SK-N-SH (cell line): ENCODE measurements at regions not wholly inside any gene's neighbourhood (a gene's known extent, or its start where the extent isn't known, plus 50 kb on each side); places are given as distances from the start of the nearest gene placed in this dataset.

Experiments
- CTCF ChIA-PET: fragments of 300-600, 350-600 bp; formaldehyde crosslinking; extraction: SDS; loops from one replicate; lab custom pipeline; 2021; lab: Yijun Ruan, JAX
- POLR2A ChIA-PET: fragments of 350-600 bp; sonication (Branson Sonifier 250); formaldehyde crosslinking; extraction: SDS; loops from one replicate; lab custom pipeline; 2020; ENCODE audit warnings: antibody characterized with exemption, inconsistent platforms; lab: Yijun Ruan, JAX
- DNase-seq: peaks from one replicate; pipeline ENCODE4 v3.0.0; 2012
- H2AFZ ChIP-seq: fragments of 200-600 bp; sonication (generic); 2 replicates; pipeline ENCODE4 v1.8.1; 2016; ENCODE audit warnings: antibody characterized with exemption, mild to moderate bottlenecking, low read depth
- H3F3A ChIP-seq: fragments of 200-600 bp; sonication (generic); replicated peaks from 2 replicates; pipeline ENCODE3; 2016; ENCODE audit warnings: antibody characterized with exemption, mild to moderate bottlenecking; ENCODE audit not compliant: insufficient read depth
- H3K27ac ChIP-seq, 2 experiments: fragments of 200-500 bp in 1 of 2; fragments of 200-600 bp in 1 of 2; sonication (Bioruptor generic) in 1 of 2; sonication (generic), shearing (Covaris generic) in 1 of 2; 2 replicates each; pipeline versions ENCODE4 v1.5.1 to v1.6.1; 2014 to 2016; ENCODE audit warnings: low read depth in 2 of 2, inconsistent platforms in 1 of 2, low read length in 1 of 2, mild to moderate bottlenecking in 1 of 2, mixed read lengths in 1 of 2
- H3K27me3 ChIP-seq: fragments of 200-600 bp; sonication (generic), shearing (Covaris generic); 2 replicates; pipeline ENCODE4 v1.6.1; 2016; ENCODE audit warnings: mixed run types; ENCODE audit not compliant: insufficient read depth
- H3K36me3 ChIP-seq, 2 experiments: fragments of 200-500 bp in 1 of 2; fragments of 200-600 bp in 1 of 2; sonication (Bioruptor generic) in 1 of 2; sonication (generic) in 1 of 2; replicated peaks in 1 of 2; 2 replicates each; pipeline versions ENCODE3 to v1.5.1; 2014 to 2016; ENCODE audit warnings: low read length in 1 of 2, mild to moderate bottlenecking in 1 of 2; ENCODE audit not compliant: insufficient read depth in 2 of 2, control insufficient read depth in 1 of 2
- H3K4me1 ChIP-seq, 2 experiments: fragments of 200-500 bp in 1 of 2; fragments of 200-600 bp in 1 of 2; sonication (Bioruptor generic) in 1 of 2; sonication (generic), shearing (Covaris generic) in 1 of 2; 2 replicates each; pipeline versions ENCODE4 v1.5.1 to v1.6.1; 2014 to 2016; ENCODE audit warnings: low read depth in 1 of 2, low read length in 1 of 2, mixed run types in 1 of 2; ENCODE audit not compliant: insufficient read depth in 2 of 2, control insufficient read depth in 1 of 2
- H3K4me2 ChIP-seq: fragments of 200-600 bp; sonication (generic), shearing (Covaris generic); 2 replicates; pipeline ENCODE4 v1.6.1; 2017; ENCODE audit warnings: mixed run types
- H3K4me3 ChIP-seq, 2 experiments: fragments of 200-500 bp in 1 of 2; fragments of 200-600 bp in 1 of 2; sonication (Bioruptor generic) in 1 of 2; sonication (generic), shearing (Covaris generic) in 1 of 2; 2 replicates each; pipeline versions ENCODE4 v1.5.1 to v1.8.1; 2014 to 2016; ENCODE audit warnings: low read depth in 2 of 2, inconsistent platforms in 1 of 2, low read length in 1 of 2, mild to moderate bottlenecking in 1 of 2, mixed read lengths in 1 of 2, moderate library complexity in 1 of 2
- H3K79me2 ChIP-seq: fragments of 200-600 bp; sonication (generic); 2 replicates; pipeline ENCODE4 v1.8.1; 2017; ENCODE audit warnings: mild to moderate bottlenecking; ENCODE audit not compliant: insufficient read depth
- H3K9ac ChIP-seq: fragments of 200-600 bp; sonication (generic); 2 replicates; pipeline ENCODE4 v1.6.1; 2017; ENCODE audit warnings: mixed run types
- H3K9me2 ChIP-seq: fragments of 200-600 bp; sonication (generic); 2 replicates; pipeline ENCODE4 v1.6.1; 2017; ENCODE audit warnings: mixed run types
- H3K9me3 ChIP-seq: fragments of 200-600 bp; sonication (generic); 2 replicates; pipeline ENCODE4 v1.6.1; 2017; ENCODE audit warnings: mixed run types, mild to moderate bottlenecking, moderate library complexity
- H4K20me1 ChIP-seq: fragments of 200-600 bp; sonication (generic); 2 replicates; pipeline ENCODE4 v1.6.1; 2017; ENCODE audit warnings: mild to moderate bottlenecking, mixed run types; ENCODE audit not compliant: insufficient read depth
- EP300 ChIP-seq, 2 experiments: IDR thresholded peaks; 2 replicates each; pipeline versions ENCODE4 v1.4.0 to v1.6.1; 2012; ENCODE audit warnings: borderline replicate concordance in 1 of 2, low read depth in 1 of 2, low read length in 1 of 2
- FOXJ3 ChIP-seq: sonication (generic); formaldehyde crosslinking; IDR thresholded peaks from 2 replicates; pipeline ENCODE4 v1.5.1; 2020; ENCODE audit warnings: mild to moderate bottlenecking, missing genetic modification reagents
- GABPA ChIP-seq: IDR thresholded peaks from 2 replicates; pipeline ENCODE4 v1.4.0; 2012; ENCODE audit warnings: low read depth, mild to moderate bottlenecking
- GATA2 ChIP-seq: sonication (generic); formaldehyde crosslinking; IDR thresholded peaks from 2 replicates; pipeline ENCODE4 v1.5.0; 2020; ENCODE audit warnings: mild to moderate bottlenecking, missing genetic modification reagents
- JUND ChIP-seq: IDR thresholded peaks from 2 replicates; pipeline ENCODE4 v1.4.0; 2012
- MXI1 ChIP-seq: IDR thresholded peaks from 2 replicates; pipeline ENCODE4 v1.6.1; 2012; ENCODE audit warnings: mild to moderate bottlenecking, low read depth, low read length, improper control_type of control experiment
- NFIC ChIP-seq: IDR thresholded peaks from 2 replicates; pipeline ENCODE4 v1.4.0; 2012; ENCODE audit warnings: borderline replicate concordance
- NRF1 ChIP-seq: IDR thresholded peaks from 2 replicates; pipeline ENCODE4 v1.6.1; 2012; ENCODE audit warnings: low read depth, mild to moderate bottlenecking, low read length
- POLR2AphosphoS5 ChIP-seq: IDR thresholded peaks from 2 replicates; pipeline ENCODE4 v1.6.1; 2012; ENCODE audit warnings: low read depth, low read length
- RAD21 ChIP-seq: IDR thresholded peaks from 2 replicates; pipeline ENCODE4 v1.6.1; 2012; ENCODE audit warnings: mild to moderate bottlenecking, low read length
- SMC3 ChIP-seq: IDR thresholded peaks from 2 replicates; pipeline ENCODE4 v1.6.1; 2012; ENCODE audit warnings: low read depth, low read length, improper control_type of control experiment
- TAF1 ChIP-seq: IDR thresholded peaks from 2 replicates; pipeline ENCODE4 v1.6.1; 2012; ENCODE audit warnings: low read depth, mild to moderate bottlenecking, low read length, moderate library complexity, borderline replicate concordance
- TEAD4 ChIP-seq: IDR thresholded peaks from 2 replicates; pipeline ENCODE4 v1.4.0; 2012; ENCODE audit warnings: mild to moderate bottlenecking, borderline replicate concordance; ENCODE audit not compliant: insufficient read depth
- WGBS: methylation state at CpG from one replicate; pipeline ENCODE4 v1.1.6; 2017; ENCODE audit warnings: low lambda C conversion rate; 5-methylcytosine and 5-hydroxymethylcytosine counted together
- TF ChIP-seq, protein P1 (sequence below): IDR thresholded peaks from 2 replicates; pipeline ENCODE4 v1.4.0; 2012; ENCODE audit warnings: low read depth, borderline replicate concordance
- TF ChIP-seq, protein P2 (sequence below): IDR thresholded peaks from 2 replicates; pipeline ENCODE4 v1.4.0; 2012; ENCODE audit warnings: low read depth, borderline replicate concordance
- TF ChIP-seq, protein P3 (sequence below): fragments of 150-350 bp; IDR thresholded peaks from 2 replicates; pipeline ENCODE4 v1.6.1; 2017; ENCODE audit warnings: antibody characterized with exemption, low read length, low read depth, borderline replicate concordance

DNA sequence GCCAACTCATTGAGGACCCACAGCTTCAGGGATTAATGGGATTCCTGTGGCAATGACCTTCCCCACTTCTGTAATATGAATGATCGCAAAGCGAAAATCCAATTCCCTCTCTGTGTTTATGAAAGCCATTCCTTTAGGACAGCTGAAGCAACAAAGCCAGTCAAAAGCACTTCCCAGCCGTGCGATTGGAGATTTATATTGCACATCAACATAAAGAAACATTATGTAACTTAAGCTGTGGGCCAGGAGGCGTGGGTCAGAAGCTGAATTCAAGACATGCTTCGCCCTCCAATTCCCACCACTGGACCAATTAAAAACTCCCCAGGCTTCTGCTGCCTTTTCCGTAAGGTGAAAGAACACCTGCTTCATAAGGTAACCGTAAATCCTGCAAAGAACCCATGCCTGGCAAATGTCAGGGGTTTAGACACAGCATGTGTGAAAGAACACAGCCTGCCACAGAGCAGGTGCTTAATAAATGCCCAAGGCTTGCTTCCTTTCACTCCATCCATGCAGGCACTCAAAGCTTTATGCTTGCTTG lies 138.9 kb upstream of the SOD1 start:
- Histone ChIP-seq H3K27ac (no peak overlapping the region), H4K20me1 (no peaks in the 10 kb centered on the region), H2AFZ (no peak overlapping the region), H3K4me3 (no peak overlapping the region), H3K27me3 (no peaks in the 10 kb centered on the region), H3K4me1 (peaks cover 0 to 6% of the 10 kb centered on the region in 2 experiments; a peak in 1 of 4 replicates), H3K79me2 (no peaks in the 10 kb centered on the region), H3K9ac (no peak overlapping the region), H3K36me3 (no peaks in the 10 kb centered on the region), H3K9me2 (no peaks in the 10 kb centered on the region), H3K9me3 (no peaks in the 10 kb centered on the region), H3K4me2 (no peak overlapping the region), H3F3A (no peaks in the 10 kb centered on the region)
- POLR2A ChIA-PET = interaction anchor here (0.9 kb wide), 1 partner anchor 39 kb away, joined by 3 read pairs; no protein-coding TSS in a partner anchor
- no peak for TF ChIP-seq RAD21
- TF ChIP-seq EP300 (IDR thresholded peaks at IDR 0.05; ENCODE audit: borderline replicate concordance in 1 of 2, low read depth in 1 of 2, low read length in 1 of 2) = no peak
- TF ChIP-seq SMC3 = no peak
- TF ChIP-seq TEAD4 = no peak
- TF ChIP-seq MXI1 = no peak
- TF ChIP-seq, protein P1, sequence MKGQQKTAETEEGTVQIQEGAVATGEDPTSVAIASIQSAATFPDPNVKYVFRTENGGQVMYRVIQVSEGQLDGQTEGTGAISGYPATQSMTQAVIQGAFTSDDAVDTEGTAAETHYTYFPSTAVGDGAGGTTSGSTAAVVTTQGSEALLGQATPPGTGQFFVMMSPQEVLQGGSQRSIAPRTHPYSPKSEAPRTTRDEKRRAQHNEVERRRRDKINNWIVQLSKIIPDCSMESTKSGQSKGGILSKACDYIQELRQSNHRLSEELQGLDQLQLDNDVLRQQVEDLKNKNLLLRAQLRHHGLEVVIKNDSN = no peak
- TF ChIP-seq NRF1 = no peak
- TF ChIP-seq, protein P2, sequence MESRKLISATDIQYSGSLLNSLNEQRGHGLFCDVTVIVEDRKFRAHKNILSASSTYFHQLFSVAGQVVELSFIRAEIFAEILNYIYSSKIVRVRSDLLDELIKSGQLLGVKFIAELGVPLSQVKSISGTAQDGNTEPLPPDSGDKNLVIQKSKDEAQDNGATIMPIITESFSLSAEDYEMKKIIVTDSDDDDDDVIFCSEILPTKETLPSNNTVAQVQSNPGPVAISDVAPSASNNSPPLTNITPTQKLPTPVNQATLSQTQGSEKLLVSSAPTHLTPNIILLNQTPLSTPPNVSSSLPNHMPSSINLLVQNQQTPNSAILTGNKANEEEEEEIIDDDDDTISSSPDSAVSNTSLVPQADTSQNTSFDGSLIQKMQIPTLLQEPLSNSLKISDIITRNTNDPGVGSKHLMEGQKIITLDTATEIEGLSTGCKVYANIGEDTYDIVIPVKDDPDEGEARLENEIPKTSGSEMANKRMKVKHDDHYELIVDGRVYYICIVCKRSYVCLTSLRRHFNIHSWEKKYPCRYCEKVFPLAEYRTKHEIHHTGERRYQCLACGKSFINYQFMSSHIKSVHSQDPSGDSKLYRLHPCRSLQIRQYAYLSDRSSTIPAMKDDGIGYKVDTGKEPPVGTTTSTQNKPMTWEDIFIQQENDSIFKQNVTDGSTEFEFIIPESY = no peak
- no peak for TF ChIP-seq FOXJ3 (CRISPR knock-in tag)
- no peak for TF ChIP-seq POLR2AphosphoS5
- TF ChIP-seq GATA2 (CRISPR knock-in tag) = no peak
- TF ChIP-seq TAF1 = no peak
- TF ChIP-seq, protein P3, sequence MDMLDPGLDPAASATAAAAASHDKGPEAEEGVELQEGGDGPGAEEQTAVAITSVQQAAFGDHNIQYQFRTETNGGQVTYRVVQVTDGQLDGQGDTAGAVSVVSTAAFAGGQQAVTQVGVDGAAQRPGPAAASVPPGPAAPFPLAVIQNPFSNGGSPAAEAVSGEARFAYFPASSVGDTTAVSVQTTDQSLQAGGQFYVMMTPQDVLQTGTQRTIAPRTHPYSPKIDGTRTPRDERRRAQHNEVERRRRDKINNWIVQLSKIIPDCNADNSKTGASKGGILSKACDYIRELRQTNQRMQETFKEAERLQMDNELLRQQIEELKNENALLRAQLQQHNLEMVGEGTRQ = no peak
- TF ChIP-seq GABPA = no peak
- TF ChIP-seq NFIC = no peak
- no peak for TF ChIP-seq JUND
- 70% methylated on average over 8 of the region's 8 CpGs for WGBS
- CTCF ChIA-PET = interaction anchor here (1.9 kb wide), 1 partner anchor 61 kb away, joined by 4 read pairs; no protein-coding TSS in a partner anchor
- DNase-seq = no peak
